ENCODE measurements at regions not wholly inside any gene's neighbourhood (a gene's known extent, or its start where the extent isn't known, plus 50 kb on each side); places are given as distances from the start of the nearest gene placed in this dataset.
A peak's percentile ranks its signal among the peaks of the same experiment; 100 is the strongest.

- no peak for DNase-seq
Observed at GRCh38 chr11:71356280-71356876, 91.8 kb downstream of the DHCR7 start.

- DNase-seq: no peak
Observed at GRCh38 chr11:71355281-71355680, 92.9 kb downstream of the DHCR7 start.

DNA sequence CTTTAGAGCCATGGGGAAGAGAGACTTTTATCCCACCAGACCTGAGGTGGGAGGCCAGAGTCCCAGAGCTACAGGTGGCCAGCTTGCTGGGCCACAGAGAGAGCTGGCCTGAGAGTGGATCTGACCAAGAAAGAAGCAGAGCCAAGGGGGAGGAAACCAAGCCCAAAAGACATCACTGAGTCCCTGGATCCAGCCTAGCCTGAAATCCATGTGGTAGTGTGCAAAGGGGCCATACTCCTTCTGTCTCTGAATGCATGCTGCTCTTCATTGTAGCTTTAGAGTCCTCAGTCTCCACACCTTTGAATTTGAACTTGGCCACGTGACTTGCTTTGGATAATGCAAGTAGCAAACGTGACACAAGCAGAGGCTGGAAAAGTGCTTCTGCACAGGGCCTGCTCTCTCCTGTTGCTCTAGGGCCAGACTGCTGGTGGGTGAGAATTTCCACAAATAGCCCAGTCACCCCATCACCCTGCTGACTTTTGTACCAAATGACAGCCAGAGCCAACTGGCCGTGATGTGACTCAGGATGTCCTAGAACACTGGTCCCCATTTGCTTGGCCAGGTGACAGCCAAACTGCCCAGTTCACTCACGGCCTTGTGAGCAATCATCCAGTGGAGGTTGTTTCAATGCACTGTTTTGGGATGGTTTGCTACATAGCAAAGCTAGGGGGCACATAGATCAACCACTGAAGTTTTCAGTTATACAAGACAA is 93.6 kb downstream of the DHCR7 start:
- no peak for DNase-seq

GRCh38 chr11:71352748-71353147 is 95.4 kb downstream of the DHCR7 start:
- DNase-seq: no peak

- DNase-seq: no peak
Observed at GRCh38 chr11:71352226-71352625, 96.0 kb downstream of the DHCR7 start.

GRCh38 chr11:71349627-71350026 is 97.2 kb upstream of the SHANK2 start:
- no peak for DNase-seq

DNA sequence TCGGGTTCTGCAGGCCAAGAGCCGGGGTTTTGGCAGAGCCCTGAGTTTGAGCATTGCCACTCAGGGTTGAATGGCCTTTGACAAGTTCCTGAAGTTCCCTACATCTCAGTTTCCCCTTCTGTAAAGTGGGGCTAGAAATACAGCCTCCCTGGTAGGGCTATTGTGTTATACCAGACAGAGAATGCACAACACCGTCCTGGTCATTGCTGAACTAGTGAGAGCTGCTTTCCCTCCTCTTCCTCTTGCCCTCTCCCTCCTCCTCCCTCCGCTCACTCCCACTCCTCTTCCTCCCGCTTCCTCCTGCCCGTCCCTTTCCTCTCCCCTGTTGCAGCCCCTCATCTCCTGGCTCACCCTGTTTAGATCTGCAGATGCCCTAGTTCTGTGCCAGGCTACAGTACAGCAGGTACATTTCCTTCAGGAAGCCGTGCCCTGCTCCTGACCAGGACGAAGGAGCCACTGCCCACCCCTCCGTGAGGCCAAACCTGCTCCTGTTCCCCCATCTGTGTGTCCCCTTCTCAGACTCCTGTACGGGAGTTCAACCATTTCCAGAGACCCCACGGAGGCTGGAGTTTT is 91.5 kb upstream of the SHANK2 start:
- DNase-seq: no peak

- DNase-seq: peak; percentile 27 to 39
Observed at GRCh38 chr11:71342951-71343827, 90.8 kb upstream of the SHANK2 start.

DNA sequence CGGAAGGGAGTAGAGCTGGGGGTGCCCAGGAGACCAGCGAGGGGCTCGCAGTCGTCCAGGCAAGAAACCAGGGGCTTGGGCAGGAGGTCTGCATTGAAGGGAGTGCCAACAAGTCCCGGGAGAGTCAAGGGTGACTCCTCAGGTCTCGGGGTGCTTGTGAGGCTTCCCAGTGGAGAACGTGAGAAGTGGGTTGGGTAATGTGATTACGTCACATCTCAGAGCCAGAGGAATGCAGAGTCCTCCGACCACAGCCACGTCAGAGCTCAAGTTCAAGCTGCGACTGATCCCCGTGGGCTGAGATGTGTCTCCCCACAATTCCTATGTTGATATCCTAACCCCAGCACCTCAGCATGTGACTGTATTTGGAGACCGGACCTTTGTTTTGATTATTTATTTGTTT is 89.7 kb upstream of the SHANK2 start:
- no peak for DNase-seq

- no peak for DNase-seq
Observed at GRCh38 chr11:71341596-71341995, 89.2 kb upstream of the SHANK2 start.

DNA sequence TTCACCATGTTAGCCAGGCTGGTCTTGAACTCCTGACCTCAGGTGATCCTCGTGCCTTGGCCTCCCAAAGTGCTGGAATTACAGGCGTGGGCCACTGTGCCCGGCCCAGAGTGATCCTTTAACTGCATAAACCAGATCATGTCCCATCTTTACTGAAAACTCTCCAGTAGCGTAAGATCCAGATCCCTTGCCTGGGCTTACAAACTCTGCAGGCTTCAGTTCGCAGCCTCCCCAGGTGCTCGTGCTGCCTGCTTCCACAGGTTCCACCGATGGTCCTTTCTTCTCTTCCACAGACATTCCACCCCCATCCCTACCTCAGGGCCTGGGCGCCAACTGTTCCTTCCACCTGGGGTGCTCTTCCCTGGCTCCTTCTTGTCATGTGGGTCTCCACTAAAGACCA is 88.8 kb upstream of the SHANK2 start:
- DNase-seq: no peak

DNA sequence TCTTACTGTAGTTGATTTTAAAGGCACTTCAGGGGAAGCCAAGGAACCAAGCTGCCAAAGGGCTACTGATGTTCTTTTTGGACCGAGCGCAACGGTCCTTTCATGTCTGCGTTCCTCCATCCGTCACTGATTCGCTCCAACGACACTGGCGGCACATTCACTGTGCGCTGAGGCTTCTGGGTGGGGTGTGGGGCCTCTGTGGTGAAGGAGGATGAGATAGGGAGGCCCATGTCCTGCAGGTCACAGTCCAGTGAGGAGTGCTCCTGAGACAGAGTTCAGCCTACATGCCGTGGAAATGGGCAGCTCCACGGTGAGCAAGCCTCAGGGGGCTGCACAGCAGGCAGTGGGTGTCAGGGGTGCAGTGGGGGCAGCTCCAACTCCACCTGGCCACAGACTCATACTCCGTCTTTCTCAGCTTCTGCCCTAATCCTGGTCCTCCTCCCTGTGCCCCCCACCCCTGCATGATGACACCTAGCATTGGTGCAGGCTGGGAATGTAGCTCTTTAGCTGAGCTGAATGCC is 87.8 kb upstream of the SHANK2 start:
- DNase-seq: no peak

GRCh38 chr11:71339396-71339881 is 87.1 kb upstream of the SHANK2 start:
- DNase-seq: no peak

DNA sequence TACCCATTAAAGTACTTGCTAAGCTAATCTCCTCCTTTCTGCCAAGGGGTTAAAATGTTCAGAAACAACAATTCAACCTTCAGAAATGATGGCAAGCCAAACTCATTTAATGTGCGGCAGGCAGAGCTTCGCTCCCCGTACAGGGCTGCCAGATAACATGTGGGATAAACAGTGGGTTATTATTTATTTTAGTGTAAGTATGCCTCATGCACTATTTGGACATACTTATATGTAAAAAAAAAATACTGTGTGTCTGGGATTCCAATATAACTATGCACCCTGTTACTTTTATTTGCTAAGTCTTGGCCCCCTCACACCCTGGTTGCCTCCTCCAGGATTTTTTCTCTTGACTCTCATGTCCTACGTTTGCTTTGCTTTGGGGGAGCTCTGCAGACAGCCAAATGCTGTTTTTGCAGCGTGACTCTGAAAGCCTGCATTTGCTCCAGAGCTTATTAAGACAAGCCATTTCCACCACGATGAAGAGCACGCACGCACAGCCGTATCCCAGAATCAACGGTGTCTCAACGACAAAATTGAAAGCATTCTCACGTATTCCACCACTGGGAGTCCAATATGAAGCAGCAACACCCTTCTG is 86.5 kb upstream of the SHANK2 start:
- DNase-seq: no peak

DNA sequence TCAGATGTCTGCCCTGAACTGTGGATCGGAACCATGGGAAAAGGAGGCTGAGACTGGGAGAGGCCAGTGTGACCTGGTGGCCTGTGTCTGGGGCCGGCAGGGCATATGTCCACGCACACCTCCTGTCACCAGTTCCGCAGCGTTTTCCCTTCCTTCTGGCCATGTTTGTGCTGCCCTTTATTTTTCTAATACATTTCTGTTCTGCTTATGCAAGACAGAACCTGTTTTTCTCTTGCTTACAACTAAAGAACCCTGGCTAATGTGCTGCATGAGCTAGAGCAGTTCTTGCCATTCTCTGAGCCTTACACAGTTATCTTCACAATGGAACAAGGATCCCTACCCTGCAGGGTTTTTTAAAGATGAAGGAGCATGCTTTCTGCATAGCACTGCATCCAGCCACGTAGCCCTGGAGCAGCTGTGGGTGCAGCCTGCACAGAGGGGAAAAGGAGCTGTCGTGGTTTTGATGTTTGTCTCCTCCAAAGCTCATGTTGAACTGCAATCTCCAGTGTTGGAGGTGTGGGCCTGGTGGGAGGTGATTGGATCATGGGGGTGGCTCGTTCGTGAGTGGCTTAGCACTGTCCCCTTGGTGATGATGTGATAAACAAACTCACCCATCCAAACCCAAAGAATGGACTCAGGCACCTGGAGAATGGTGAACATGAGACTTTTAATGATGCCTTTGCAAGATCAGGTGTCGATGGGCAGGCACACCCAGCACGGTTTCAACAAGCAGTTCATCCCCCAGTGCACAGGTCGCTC is 84.8 kb upstream of the SHANK2 start:
- no peak for DNase-seq

- DNase-seq: no peak
Observed at GRCh38 chr11:71336176-71336995, 84.0 kb upstream of the SHANK2 start.

GRCh38 chr11:71335371-71335770 is 83.0 kb upstream of the SHANK2 start:
- DNase-seq: no peak

- no peak for DNase-seq
Observed at GRCh38 chr11:71334191-71334590, 81.8 kb upstream of the SHANK2 start.

GRCh38 chr11:71333473-71333872 is 81.1 kb upstream of the SHANK2 start:
- DNase-seq: no peak

DNA sequence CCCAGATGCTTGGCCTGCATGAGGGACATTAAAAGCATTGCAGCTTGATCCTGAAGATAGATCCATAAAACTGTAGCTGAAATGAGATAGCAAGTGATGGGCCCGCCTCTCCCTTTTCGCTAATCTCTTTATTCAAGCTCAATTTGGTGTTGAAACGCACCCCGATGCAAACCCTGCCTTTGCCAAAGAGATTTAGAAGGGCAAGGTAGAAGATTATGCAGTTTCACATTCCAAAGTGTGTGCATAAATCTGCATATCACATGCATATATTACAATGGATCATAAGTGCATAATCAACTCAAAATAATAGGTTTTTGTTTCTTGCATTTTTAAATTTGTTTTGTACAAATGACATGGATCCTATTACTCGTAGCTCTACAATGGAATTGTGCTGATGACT is 80.1 kb upstream of the SHANK2 start:
- DNase-seq: no peak

DNA sequence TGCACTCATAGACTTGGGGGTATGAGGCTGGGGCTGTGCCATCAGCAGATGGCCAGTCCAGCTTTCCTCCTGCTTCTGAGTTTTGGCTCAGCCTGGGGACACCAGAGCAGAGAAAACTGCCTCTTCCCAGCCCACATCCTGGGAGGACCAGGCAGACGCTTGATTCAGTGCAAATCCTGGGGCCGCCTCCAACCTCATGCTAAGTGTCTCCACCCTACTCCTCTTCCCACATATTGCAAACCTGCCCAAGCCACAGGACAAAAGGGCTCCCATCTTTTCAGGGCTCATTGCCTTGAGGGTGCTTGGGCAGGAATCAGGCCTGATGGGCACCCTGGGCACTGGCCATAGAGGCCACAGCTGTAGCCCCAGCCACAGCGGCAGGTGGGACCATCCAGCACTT is 79.7 kb upstream of the SHANK2 start:
- DNase-seq: no peak

Measured in activated T-cell treated with anti-CD3 and anti-CD28 coated beads, Interleukin-2, amount 50 U/mL, for 48 hours (primary cell).